ENCODE measurements at regions not wholly inside any gene's neighbourhood (a gene's known extent, or its start where the extent isn't known, plus 50 kb on each side); places are given as distances from the start of the nearest gene placed in this dataset.

DNA sequence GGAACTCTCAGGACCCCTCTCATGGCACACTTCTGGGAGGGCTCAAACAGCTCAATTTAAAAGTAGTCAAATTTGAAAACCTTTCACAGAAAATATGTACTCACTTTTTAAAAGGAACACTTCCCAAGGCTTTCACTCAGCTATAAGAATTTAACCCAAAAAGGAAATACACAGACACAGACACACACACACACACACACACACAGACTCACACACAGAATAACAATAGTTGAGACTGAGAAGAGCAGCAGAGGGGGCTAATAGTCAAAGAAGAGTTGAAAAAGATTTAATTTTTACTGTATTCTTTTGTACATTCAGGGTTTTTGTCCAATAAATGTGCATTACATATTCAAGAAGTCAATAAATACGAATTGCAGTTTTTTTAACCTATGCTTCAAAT lies 211.4 kb downstream of the HACE1 start:
- FAIRE-seq = no peak
- POLR2A ChIA-PET (ENCODE audit: partially characterized antibody) = no interaction called here

More for the DNA sequence above, 211.4 kb downstream of the HACE1 start:
- Histone ChIP-seq H4K91ac (replicated peaks; ENCODE audit: insufficient read length, low read length) (no peak overlapping the region), H2AK5ac (ENCODE audit: low read depth, low read length) (no peak overlapping the region), H3K9ac (replicated peaks in 1 of 4; ENCODE audit: extremely low read depth in 1 of 4, low read depth in 3 of 4, low read length in 3 of 4) (no peak overlapping the region), H4K5ac (ENCODE audit: insufficient read length, low read depth, low read length) (no peak overlapping the region), H2AFZ (ENCODE audit: low read length) (no peak overlapping the region), H3K23me2 (ENCODE audit: low read depth, low read length) (no peaks in the 10 kb centered on the region), H3K36me3 (ENCODE audit: control insufficient read depth in 2 of 4, insufficient read depth in 4 of 4, low read length in 3 of 4) (no peaks in the 10 kb centered on the region), H3K27me3 (replicated peaks in 1 of 4; ENCODE audit: control insufficient read depth in 3 of 4, extremely low read depth in 1 of 4, insufficient read depth in 3 of 4, low read length in 3 of 4) (no peaks in the 10 kb centered on the region), H3K79me2 (ENCODE audit: control insufficient read depth in 1 of 2, insufficient read depth in 2 of 2, low read length in 2 of 2) (no peaks in the 10 kb centered on the region), H3K23ac (ENCODE audit: insufficient read length) (no peak overlapping the region), H3K56ac (replicated peaks; ENCODE audit: insufficient read length, low read depth, low read length) (no peak overlapping the region), H2BK12ac (ENCODE audit: low read depth, low read length) (no peak overlapping the region), H2BK120ac (replicated peaks; ENCODE audit: low read depth, low read length) (no peak overlapping the region), H3K4me1 (replicated peaks in 1 of 4; ENCODE audit: control insufficient read depth in 3 of 4, insufficient read depth in 4 of 4, low read length in 3 of 4) (no peaks in the 10 kb centered on the region), H3K9me3 (ENCODE audit: insufficient read depth in 2 of 2, low read depth in 1 of 2, low read length in 1 of 2) (no peaks in the 10 kb centered on the region), H2BK20ac (ENCODE audit: low read length) (no peak overlapping the region), H3K14ac (ENCODE audit: insufficient read length) (no peak overlapping the region), H3K27ac (ENCODE audit: low read depth, low read length) (no peak overlapping the region), H3K18ac (ENCODE audit: extremely low read depth, low read length) (no peak overlapping the region), H3K4ac (replicated peaks; ENCODE audit: insufficient read length, low read depth, low read length) (no peak overlapping the region), H3K4me2 (ENCODE audit: insufficient read depth in 1 of 2, low read depth in 2 of 2, low read length in 2 of 2) (no peak overlapping the region), H2BK5ac (ENCODE audit: low read depth, low read length) (no peak overlapping the region), H4K8ac (ENCODE audit: extremely low read depth, insufficient read depth, low read length) (no peak overlapping the region), H2BK15ac (ENCODE audit: low read length) (no peak overlapping the region), H3K4me3 (ENCODE audit: extremely low read depth in 1 of 4, insufficient read depth in 2 of 4, low read depth in 3 of 4, low read length in 4 of 4) (no peak overlapping the region), H3K79me1 (ENCODE audit: low read depth, low read length) (no peaks in the 10 kb centered on the region), H4K20me1 (replicated peaks in 1 of 2; ENCODE audit: control insufficient read depth in 1 of 2, insufficient read depth in 2 of 2, low read length in 2 of 2) (no peaks in the 10 kb centered on the region)
- CTCF ChIA-PET (ENCODE audit: partially characterized antibody) = interaction anchor here (0.8 to 0.9 kb wide), 2 partner anchors 38 to 122 kb away, joined by 3 to 4 read pairs; no protein-coding TSS in a partner anchor
- DNase-seq (ENCODE audit: low read depth in 1 of 2, low spot score in 2 of 2) = no peak
- TF ChIP-seq GABPA (IDR thresholded peaks at IDR 0.05; ENCODE audit: borderline replicate concordance, insufficient read depth, low read length) (no peak), BCL11A (IDR thresholded peaks at IDR 0.05; ENCODE audit: low read depth in 2 of 2, low read length in 2 of 2) (no peak), YY1 (IDR thresholded peaks at IDR 0.05; ENCODE audit: low read depth, low read length) (no peak)
- WGBS, 2 experiments (ENCODE audit: extremely low coverage in 1 of 2, insufficient coverage in 1 of 2, insufficient read length in 1 of 2, insufficient replicate concordance in 2 of 2, low coverage in 1 of 2, low lambda C conversion rate in 2 of 2, missing lambda C conversion rate in 1 of 2) = 84% methylated on average over 1 of the region's 1 CpG; no CpG with 5 or more reads in 1 of the 2 experiments

Data from H1 (cell line).